Iris pigment epithelial cell (primary cell): ENCODE measurements at regions not wholly inside any gene's neighbourhood (a gene's known extent, or its start where the extent isn't known, plus 50 kb on each side); places are given as distances from the start of the nearest gene placed in this dataset.

Experiments used
- DNase-seq: peaks from one replicate; pipeline ENCODE4 v3.0.0-alpha.2; 2011; ENCODE audit warnings: low read depth

DNA sequence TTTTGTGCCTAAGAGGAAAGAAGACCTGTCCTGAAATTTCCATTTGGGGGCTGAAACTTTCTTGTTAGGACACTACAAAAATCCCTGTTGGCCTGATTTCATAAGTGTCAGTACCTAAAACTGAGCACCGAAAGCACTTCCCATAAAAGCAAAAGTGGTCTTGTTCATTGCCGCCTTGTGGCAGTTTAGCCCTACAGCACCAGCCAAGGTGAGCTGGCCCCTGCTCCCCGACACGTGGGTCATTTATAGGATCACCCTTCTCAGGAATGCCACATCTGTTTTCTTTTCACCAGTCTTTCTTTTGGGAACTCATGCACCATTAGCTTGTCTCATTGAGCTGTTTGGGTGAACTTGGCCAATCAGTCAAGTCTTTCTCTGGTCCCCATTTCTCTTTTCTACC is 155.8 kb upstream of the KAZN start:
- DNase-seq = no peak

GRCh38 chr1:14443164-14443787 is 155.2 kb upstream of the KAZN start:
- DNase-seq = peak; percentile 10

- no peak for DNase-seq
Measured at GRCh38 chr1:14451217-14451616, 147.3 kb upstream of the KAZN start.

DNA sequence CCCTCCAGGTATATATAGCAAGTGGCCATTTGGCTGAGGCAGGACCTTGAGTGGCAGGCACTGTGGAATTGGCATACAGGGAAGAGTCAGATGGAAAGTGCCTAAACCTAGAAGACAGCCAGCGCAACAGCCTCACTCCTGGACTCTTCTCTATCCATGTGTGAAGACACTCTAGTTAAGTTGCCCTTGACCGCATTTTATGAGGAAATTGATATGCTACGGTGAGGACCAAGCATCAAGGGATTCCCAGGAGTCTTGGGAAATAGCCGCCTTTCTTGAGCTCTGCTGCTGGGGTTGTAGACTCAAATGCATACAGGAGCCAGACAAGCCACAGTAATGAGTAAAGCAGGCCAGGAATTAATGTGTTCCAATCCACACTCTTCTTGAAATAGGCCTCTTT is 145.9 kb upstream of the KAZN start:
- no peak for DNase-seq

- DNase-seq = no peak
Measured at GRCh38 chr1:14460173-14460572, 138.3 kb upstream of the KAZN start.

DNA sequence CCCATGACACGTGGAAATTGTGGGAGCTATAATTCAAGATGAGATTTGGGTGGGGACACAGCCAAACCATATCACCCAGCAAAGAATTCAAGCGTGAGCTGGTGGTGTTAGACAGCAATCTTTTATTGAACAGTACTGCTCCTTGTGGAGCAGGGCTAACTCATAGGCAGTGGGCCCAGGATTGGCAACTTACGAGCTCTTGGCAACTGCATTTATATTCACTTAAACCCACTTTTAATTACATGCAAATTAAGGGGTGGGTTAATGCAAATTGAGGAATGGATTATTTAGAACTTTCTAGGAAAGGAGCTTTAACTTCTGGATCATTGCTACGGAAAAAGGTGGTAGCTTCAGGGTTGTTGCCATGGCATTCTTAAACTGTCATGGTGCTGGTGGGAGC is 135.6 kb upstream of the KAZN start:
- DNase-seq = no peak

DNA sequence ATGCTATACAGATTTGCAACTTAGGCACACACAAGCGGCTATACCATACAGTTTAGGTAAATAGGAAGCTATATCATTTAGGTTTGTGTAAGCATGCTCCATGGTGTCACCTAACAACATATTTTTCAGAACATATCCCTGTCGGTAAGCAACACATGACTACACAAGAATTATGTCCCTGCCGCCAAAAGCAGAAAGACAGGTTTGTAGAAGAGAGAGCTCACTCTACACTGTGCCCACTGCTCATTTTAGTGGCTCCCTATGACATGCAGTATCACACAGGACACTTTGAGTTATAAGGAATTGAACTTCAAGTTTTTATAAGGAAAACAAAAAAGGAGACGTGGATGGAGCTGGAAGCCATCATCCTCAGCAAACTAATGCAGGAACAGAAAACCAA is 132.5 kb upstream of the KAZN start:
- DNase-seq = no peak

DNA sequence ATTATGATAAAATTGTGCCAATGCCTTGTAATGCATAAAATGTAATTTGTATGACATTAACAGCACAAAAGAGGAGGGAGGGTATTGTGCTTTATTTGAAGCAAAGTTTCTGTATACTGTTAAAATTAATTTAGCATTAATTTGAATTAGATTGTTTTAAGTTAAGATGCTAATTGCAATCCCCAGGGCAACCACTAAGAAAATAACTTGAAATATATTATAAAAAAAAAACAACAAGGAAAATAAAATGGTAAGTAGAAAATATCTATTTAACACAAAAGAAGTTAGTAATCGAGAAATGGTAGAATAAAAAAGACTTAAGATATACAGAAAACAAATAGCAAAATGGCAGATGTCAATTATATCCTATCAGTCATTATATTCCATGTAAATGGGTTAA is 131.4 kb upstream of the KAZN start:
- no peak for DNase-seq

- no peak for DNase-seq
Measured at GRCh38 chr1:14468751-14469150, 129.7 kb upstream of the KAZN start.

DNA sequence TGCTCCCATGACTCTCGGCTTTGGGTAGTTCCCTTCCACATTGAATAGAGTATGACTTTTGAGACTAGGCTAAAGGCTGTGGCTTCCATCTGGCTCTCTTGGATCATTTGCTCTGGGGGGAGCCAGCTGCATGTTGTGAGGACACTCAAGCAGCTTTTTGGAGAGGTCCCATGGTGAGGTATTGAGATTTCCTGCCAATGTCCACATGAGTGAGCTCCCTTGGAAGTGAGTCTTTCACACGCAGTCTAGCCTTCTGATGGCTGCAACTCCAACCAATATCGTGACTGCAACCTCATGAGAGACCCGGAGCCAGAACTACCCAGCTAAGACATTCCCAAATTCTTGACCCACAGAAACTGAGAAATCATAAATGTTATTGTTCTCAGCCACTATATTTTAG is 127.7 kb upstream of the KAZN start:
- DNase-seq = no peak

DNA sequence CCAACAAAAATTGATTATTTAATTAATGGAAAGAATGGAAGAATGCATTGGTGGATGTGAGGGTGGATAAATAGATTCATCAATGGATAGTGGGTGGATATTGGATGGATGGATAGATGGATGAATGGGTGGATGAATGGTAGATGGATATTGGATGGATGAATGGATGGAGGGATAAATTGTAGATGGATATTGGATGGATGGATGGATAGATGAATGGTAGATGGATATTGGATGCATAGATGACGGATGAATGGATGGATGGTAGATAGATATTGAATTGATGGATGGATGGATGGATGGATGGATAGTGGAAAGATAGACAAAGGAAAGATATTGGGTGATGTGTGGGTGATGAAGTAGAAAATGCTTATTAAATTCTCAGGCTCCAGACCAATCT is 123.6 kb upstream of the KAZN start:
- DNase-seq = no peak

DNA sequence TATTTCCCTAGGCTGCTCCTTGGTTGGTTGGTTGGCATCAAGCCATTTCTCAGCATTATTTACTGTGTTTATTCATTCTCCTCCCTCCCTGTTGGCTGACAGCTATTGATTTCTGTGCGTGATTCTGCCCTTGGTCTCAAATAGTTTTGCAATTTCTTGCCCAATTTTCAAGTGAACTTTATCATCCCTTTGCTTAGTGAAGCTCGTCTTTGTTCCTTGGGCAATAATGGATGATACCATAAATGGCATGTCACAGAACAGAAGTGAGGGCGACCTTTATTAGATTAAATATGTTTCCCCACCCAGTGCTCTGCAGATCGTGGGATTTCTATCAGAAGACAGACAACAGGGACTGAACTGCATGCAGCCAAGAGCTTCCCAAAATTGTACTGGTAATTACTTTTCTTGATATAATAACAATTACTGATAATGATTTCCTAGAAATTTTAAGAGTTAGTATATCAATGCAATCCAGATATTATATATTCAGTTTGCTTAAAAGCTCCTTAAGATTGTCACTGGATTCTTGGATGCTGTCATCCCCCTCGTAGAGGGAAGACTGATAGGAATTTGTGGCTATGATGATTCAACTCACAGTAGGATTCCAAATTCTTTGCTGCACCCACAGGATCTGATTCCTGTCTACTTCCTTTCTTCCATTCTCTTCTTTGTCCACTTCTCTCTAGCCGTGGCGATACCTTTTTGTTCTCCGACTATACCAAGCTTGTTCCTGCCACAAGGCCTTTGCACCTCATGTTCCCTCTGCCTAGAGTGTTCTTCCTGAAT is 122.1 kb upstream of the KAZN start:
- peak; percentile 25 for DNase-seq

- no peak for DNase-seq
Measured at GRCh38 chr1:14478120-14478519, 120.4 kb upstream of the KAZN start.

DNA sequence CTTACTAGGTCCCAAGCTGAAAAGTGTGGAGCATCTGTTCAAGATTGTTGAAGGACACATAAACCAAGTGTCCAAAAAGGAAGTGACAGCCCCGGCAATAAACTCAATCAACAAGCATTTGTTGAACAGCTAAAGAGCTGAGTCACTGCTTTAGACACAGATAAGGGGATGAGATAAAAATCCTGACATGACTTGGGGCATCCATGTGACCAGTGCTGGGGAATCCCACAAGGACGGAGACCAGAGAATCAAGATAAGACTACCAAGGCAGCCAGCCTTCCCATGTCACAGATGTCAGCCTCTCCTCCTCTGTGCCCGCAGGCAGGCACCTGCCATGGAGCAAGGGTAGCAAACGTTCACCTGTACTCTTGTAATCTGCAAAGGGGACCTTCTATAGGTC is 118.6 kb upstream of the KAZN start:
- peak; percentile 8 for DNase-seq

GRCh38 chr1:14482784-14483450 is 115.6 kb upstream of the KAZN start:
- DNase-seq = no peak

DNA sequence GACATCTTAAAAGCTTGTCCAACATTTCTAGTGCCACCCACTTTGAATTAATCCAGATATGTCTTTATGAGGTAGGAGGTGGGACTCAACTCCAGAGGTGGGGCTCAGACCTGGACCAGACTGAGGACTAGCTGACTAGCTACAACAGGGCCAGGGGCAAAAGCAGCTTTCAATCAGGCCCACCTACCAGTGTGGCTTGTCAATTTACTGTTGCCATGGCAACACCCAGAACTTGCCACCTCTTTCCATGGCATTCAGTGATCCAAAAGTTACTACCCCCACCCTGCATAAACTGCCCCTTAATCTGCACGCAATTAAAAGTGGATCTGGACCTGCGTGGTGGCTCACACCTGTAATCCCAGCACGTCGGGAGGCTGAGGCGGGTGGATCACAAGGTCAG is 113.2 kb upstream of the KAZN start:
- no peak for DNase-seq

GRCh38 chr1:14486401-14487201 is 111.9 kb upstream of the KAZN start:
- DNase-seq = peak; percentile 60

DNA sequence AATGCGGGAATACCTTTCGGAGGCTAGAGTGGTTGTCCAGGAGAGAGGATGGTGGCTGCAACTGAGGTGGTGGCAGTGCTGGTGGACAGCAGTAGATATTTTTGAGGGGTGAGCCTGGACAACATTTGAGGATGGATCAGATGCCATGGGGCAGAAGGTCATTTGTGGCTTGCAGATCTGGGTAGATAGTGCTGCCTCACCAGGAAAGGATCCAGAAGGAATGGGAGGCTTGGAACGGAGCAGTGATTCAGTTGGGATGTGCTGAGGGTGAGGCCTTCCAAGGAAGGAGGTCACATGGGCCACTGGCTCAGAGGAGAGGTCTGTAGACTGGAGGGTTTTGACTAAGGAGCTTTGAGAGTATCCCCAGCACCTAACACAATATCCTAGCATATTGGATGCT is 110.8 kb upstream of the KAZN start:
- peak; percentile 1 for DNase-seq

DNA sequence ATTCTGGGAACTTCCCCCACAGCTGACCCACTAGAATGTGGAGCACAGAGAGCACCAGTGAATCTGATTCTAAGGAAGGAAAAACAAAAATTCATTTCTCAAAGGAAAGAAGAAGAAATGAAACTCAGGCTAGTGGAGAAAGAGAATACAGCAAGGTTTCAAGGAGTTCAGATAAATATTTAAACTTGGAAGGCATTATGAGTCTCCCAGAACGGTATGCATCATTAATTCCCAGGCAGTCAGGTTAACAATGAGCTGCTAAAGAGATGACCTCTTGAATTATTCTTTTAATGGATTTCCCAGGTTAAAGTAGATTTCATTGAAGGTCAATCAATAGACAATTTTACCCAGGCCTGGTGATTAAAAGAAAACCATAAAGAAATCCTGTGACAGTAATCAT is 103.6 kb upstream of the KAZN start:
- no peak for DNase-seq

DNA sequence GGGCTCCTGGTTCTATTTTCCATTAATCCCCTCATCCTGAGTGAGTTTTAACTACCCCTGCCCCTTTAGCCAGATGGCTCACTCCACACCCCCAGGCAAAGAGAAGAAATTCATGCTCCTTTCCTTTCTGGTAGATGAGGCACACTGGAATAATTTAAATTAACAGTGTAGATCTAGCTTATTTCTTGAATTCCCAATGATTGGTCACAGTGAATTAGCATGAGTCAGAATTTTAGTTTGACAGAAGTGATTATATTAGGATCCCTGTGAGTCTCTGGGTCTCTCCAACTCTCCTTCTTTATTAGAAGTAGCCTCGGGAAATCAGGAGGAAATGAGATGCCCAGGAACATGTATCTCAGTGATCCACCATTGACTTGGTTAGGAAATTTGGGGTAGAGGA is 103.1 kb upstream of the KAZN start:
- no peak for DNase-seq

DNA sequence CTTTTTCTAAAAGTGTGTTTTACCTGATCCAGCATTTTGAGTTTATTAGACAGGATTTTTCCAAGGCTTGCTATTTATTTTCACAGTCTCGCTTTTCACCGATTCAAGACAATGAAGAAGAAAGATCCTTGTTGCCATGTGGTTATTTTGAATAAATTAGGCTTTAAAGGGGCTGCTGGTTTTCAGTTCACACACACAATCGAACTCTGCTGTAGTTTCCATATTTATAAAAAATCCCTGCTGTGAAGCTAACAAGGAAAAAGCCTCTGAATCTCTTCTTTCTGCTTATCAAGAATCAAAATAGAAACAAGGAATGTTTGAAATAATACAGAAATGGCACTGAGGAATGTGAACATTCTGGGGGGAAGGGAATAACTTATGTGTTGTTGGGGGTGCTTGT is 102.5 kb upstream of the KAZN start:
- DNase-seq = no peak

DNA sequence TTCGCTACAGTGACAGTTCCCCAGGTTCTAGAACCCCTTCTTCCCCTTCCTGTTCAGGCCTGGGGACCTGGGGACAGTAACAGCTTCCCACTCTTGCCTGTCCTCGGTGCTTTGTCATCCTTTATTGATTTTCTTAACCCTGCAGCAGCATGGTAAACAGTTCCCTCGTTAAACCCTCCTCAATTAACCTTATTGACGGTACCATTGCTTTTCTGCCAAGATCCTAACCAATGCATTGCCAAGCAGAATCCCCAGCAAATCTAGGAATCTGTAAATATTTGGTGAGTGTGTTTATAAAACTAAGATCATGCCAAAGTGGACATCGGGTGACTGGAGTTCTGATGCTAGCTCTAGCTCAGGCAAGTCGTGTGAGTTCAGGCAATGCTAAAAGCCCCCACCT is 99.6 kb upstream of the KAZN start:
- no peak for DNase-seq
